ENCODE measurements at regions not wholly inside any gene's neighbourhood (a gene's known extent, or its start where the extent isn't known, plus 50 kb on each side); places are given as distances from the start of the nearest gene placed in this dataset.

DNA sequence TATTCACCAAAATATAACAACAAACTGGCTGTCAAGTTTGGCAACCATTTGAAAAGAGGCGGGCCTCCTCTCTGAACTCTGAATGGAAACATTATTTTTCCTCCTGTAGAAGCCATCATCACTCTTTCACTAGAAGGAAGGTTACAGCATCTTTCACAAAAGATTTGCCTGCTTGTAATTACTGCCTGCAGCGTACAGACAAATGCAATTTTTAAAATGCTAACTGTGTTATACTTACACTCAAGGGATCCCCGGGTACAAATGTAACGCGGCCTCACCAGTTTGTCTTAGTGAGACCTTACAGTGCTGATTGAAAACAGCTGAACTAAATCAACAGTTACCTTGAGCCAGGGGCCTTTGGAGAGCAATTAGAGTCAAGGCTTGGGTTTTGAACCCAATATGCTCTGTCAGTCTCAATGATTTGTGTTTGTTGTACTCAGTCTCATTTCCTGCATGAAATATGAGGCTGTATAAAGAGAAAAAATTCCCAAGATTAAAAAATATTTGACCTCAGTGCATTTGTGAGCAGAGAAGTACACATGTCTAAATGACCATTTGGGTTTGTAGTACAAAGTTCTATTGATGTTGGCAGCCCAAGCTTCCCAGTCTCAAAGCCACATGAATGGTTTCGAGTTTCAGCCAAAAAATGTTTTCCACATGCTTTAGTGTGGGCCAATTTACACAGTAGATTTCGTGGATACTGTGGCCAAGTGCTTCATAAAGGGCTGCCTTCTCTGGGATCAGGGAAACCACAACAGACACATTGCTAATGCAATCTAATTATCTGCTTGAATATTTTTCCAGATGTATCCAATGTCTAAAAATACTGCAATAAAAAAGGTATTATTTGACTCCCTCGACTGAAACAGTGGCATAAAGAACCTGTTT lies 500.0 kb downstream of the SPATA31D1 start:
- no peak overlapping the region for H2BK15ac ChIP-seq (ENCODE audit: low read depth, low read length)
- no peak overlapping the region for H3K9ac ChIP-seq (ENCODE audit: extremely low read depth, insufficient read length, low read length)
- Mint-ChIP-seq H3K4me3 (no peak overlapping the region), H3K9me3 (no peaks in the 10 kb centered on the region), H3K36me3 (ENCODE audit: insufficient read depth in 1 of 3, low read depth in 3 of 3) (no peaks in the 10 kb centered on the region), H3K27me3 (ENCODE audit: low read depth) (no peaks in the 10 kb centered on the region), H3K4me1 (peaks cover 7 to 11% of the 10 kb centered on the region in 2 experiments; a peak in 3 of 4 replicates), H3K27ac (no peak overlapping the region)
- no peaks in the 10 kb centered on the region for H4K20me1 ChIP-seq (ENCODE audit: control insufficient read depth, insufficient read depth, insufficient read length)
- peaks cover 2% of the 10 kb centered on the region; the same call in 1 of the 2 replicates for H3K4me1 ChIP-seq (ENCODE audit: insufficient read depth, low read length)
- no peaks in the 10 kb centered on the region for H3K23me2 ChIP-seq (ENCODE audit: insufficient read length, low read depth, low read length, poor library complexity, severe bottlenecking)
- H2BK12ac ChIP-seq (ENCODE audit: insufficient read length, low read depth, low read length): no peak overlapping the region
- no CpG with 5 or more reads among the region's 8 CpGs for WGBS (ENCODE audit: extremely low coverage, insufficient read length, low lambda C conversion rate)
- no peak overlapping the region for H2BK20ac ChIP-seq (ENCODE audit: low read depth, low read length, poor library complexity, severe bottlenecking)
- H3K4ac ChIP-seq (ENCODE audit: low read depth, low read length): no peak overlapping the region
- H2AK5ac ChIP-seq (ENCODE audit: insufficient read length, low read length): no peak overlapping the region
- H3K9me3 ChIP-seq (ENCODE audit: control insufficient read depth, low read depth, low read length): no peaks in the 10 kb centered on the region
- no peak for DNase-seq
- H2BK5ac ChIP-seq (ENCODE audit: insufficient read length, low read length): no peak overlapping the region
- no peak overlapping the region for H3K23ac ChIP-seq (ENCODE audit: insufficient read length, low read depth, low read length)
- H3T11ph ChIP-seq (ENCODE audit: low read length): no peak overlapping the region
- H2AFZ ChIP-seq (ENCODE audit: low read length): no peak overlapping the region
- H3K27me3 ChIP-seq (ENCODE audit: insufficient read depth, low read length): no peaks in the 10 kb centered on the region
- H4K5ac ChIP-seq (ENCODE audit: insufficient read length, low read depth, low read length): no peak overlapping the region
- H3K56ac ChIP-seq (ENCODE audit: insufficient read length, low read depth, low read length): no peak overlapping the region
- TF ChIP-seq, protein P1, sequence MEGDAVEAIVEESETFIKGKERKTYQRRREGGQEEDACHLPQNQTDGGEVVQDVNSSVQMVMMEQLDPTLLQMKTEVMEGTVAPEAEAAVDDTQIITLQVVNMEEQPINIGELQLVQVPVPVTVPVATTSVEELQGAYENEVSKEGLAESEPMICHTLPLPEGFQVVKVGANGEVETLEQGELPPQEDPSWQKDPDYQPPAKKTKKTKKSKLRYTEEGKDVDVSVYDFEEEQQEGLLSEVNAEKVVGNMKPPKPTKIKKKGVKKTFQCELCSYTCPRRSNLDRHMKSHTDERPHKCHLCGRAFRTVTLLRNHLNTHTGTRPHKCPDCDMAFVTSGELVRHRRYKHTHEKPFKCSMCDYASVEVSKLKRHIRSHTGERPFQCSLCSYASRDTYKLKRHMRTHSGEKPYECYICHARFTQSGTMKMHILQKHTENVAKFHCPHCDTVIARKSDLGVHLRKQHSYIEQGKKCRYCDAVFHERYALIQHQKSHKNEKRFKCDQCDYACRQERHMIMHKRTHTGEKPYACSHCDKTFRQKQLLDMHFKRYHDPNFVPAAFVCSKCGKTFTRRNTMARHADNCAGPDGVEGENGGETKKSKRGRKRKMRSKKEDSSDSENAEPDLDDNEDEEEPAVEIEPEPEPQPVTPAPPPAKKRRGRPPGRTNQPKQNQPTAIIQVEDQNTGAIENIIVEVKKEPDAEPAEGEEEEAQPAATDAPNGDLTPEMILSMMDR (conservative IDR thresholded peaks at IDR 0.05): no peak
- H3K27ac ChIP-seq (ENCODE audit: insufficient read length, low read depth, low read length): no peak overlapping the region
- H3K4me2 ChIP-seq (ENCODE audit: insufficient read depth, insufficient read length, low read length): no peak overlapping the region
- no peak overlapping the region for H3K18ac ChIP-seq (ENCODE audit: insufficient read length, low read depth, low read length)
- H3K79me2 ChIP-seq (ENCODE audit: insufficient read depth, low read length): no peaks in the 10 kb centered on the region
- no peak overlapping the region for H4K91ac ChIP-seq (ENCODE audit: insufficient read length, low read depth, low read length)
- no peak overlapping the region for H2BK120ac ChIP-seq (ENCODE audit: low read depth, low read length, poor library complexity, severe bottlenecking)
- no peaks in the 10 kb centered on the region for H3K79me1 ChIP-seq (ENCODE audit: insufficient read depth, low read depth, low read length, poor library complexity, severe bottlenecking)
- H4K8ac ChIP-seq (replicated peaks; ENCODE audit: insufficient read length, low read depth, low read length): no peak overlapping the region
- no peak overlapping the region for H3K14ac ChIP-seq (ENCODE audit: insufficient read depth, low read length)
